OCI-LY7 (cell line): ENCODE measurements at regions not wholly inside any gene's neighbourhood (a gene's known extent, or its start where the extent isn't known, plus 50 kb on each side); places are given as distances from the start of the nearest gene placed in this dataset.

ENCODE experiments used
- BruUV-seq: library from RNA; stranded (reverse); fragments of 400-500 nt; replicated peaks from 2 replicates; lab custom pipeline; 2021; lab: Mats Ljungman, UMichigan
- CTCF ChIA-PET: fragments of 300-600 bp; sonication (Branson Sonifier 250); formaldehyde crosslinking; loops from one replicate; lab custom pipeline; 2022; ENCODE audit warnings: antibody characterized with exemption; ENCODE audit not compliant: unreplicated experiment; lab: Charles Lee
- POLR2A ChIA-PET: fragments of 300-600 bp; sonication (Branson Sonifier 250); formaldehyde crosslinking; loops from one replicate; lab custom pipeline; 2022; ENCODE audit warnings: antibody characterized with exemption; lab: Charles Lee
- DNase-seq: peaks from one replicate; pipeline ENCODE4 v3.0.0-alpha.2; 2015; ENCODE audit warnings: low spot score
- H2AFZ ChIP-seq: fragments of 200-600 bp; sonication (generic), shearing (Covaris generic); 2 replicates; pipeline ENCODE4 v1.6.1; 2014; ENCODE audit warnings: mild to moderate bottlenecking, antibody characterized with exemption, low read length, moderate library complexity
- H3K27ac ChIP-seq: fragments of 200-600 bp; sonication (generic); 2 replicates; pipeline ENCODE4 v1.5.1; 2014; ENCODE audit warnings: mixed run types, low read depth, mild to moderate bottlenecking, moderate library complexity, low read length, inconsistent platforms; ENCODE audit not compliant: poor library complexity, severe bottlenecking
- H3K36me3 ChIP-seq: fragments of 200-600 bp; sonication (generic); 2 replicates; pipeline ENCODE4 v1.6.1; 2014; ENCODE audit warnings: mild to moderate bottlenecking, antibody characterized with exemption, low read length, moderate library complexity, mixed read lengths; ENCODE audit not compliant: insufficient read depth
- H3K4me1 ChIP-seq: fragments of 200-600 bp; sonication (generic); 2 replicates; pipeline ENCODE4 v1.5.1; 2014; ENCODE audit warnings: mild to moderate bottlenecking, low read length; ENCODE audit not compliant: insufficient read depth, poor library complexity, severe bottlenecking
- H3K4me2 ChIP-seq: fragments of 200-600 bp; sonication (generic); 2 replicates; pipeline ENCODE4 v1.6.1; 2014; ENCODE audit warnings: mild to moderate bottlenecking, low read length
- H3K4me3 ChIP-seq: fragments of 200-600 bp; sonication (generic); 2 replicates; pipeline ENCODE4 v1.5.1; 2014; ENCODE audit warnings: mild to moderate bottlenecking, low read depth, low read length; ENCODE audit not compliant: poor library complexity, severe bottlenecking
- H3K79me2 ChIP-seq: fragments of 200-600 bp; sonication (generic); 2 replicates; pipeline ENCODE4 v1.6.1; 2016; ENCODE audit warnings: low read depth, mild to moderate bottlenecking, low read length, moderate library complexity, mixed read lengths; ENCODE audit not compliant: insufficient read depth
- H3K9me2 ChIP-seq: fragments of 200-600 bp; sonication (generic); 2 replicates; pipeline ENCODE4 v1.6.1; 2016; ENCODE audit warnings: mild to moderate bottlenecking, low read length, mixed read lengths; ENCODE audit not compliant: insufficient read depth
- H3K9me3 ChIP-seq: fragments of 200-600 bp; sonication (generic); 2 replicates; pipeline ENCODE4 v1.6.1; 2014; ENCODE audit warnings: mild to moderate bottlenecking, mixed run types, low read length, mixed read lengths
- H4K20me1 ChIP-seq: fragments of 200-600 bp; sonication (generic); 2 replicates; pipeline ENCODE4 v1.6.1; 2014; ENCODE audit warnings: mild to moderate bottlenecking, antibody characterized with exemption, low read length, moderate library complexity, mixed read lengths; ENCODE audit not compliant: insufficient read depth
- CTCF ChIP-seq: fragments of 200-600 bp; sonication (generic); conservative IDR thresholded peaks from 2 replicates; pipeline ENCODE4 v1.5.1; 2014; ENCODE audit warnings: mild to moderate bottlenecking, antibody characterized with exemption, low read length, moderate library complexity, mixed read lengths
- EZH2phosphoT487 ChIP-seq: fragments of 200-600 bp; sonication (generic); IDR thresholded peaks from 2 replicates; pipeline ENCODE4 v1.6.1; 2018; ENCODE audit warnings: low read depth, borderline replicate concordance, mild to moderate bottlenecking, mixed run types, antibody characterized with exemption, low read length, moderate library complexity, mixed read lengths
- intact Hi-C: fragments of 100-400 bp; cut with micrococcal nuclease; formaldehyde crosslinking; loops from one replicate; pipeline ENCODE4 v1.10.0; 2022; ENCODE audit not compliant: unreplicated experiment

- no peaks in the 10 kb centered on the region for H3K9me3 ChIP-seq
- CTCF ChIA-PET, result no interaction called here
- H3K27ac ChIP-seq, result no peak overlapping the region
- intact Hi-C loops, result no loop called here
- H2AFZ ChIP-seq, result no peak overlapping the region
- no peak overlapping the region for H3K4me3 ChIP-seq
- TF ChIP-seq CTCF, result no peak
- no peak for TF ChIP-seq EZH2phosphoT487
- no peaks in the 10 kb centered on the region for H4K20me1 ChIP-seq
- no peaks in the 10 kb centered on the region for H3K9me2 ChIP-seq
- no peaks in the 10 kb centered on the region for H3K36me3 ChIP-seq
- H3K4me1 ChIP-seq, result peaks cover 27% of the 10 kb centered on the region
- no peaks in the 10 kb centered on the region for H3K79me2 ChIP-seq
- no peak for DNase-seq
- POLR2A ChIA-PET, result interaction anchor here (0.5 to 1.5 kb wide), 4 partner anchors 9 to 912 kb away, joined by 3 to 4 read pairs (median 4); no protein-coding TSS in a partner anchor
- H3K4me2 ChIP-seq, result no peak overlapping the region
- BruUV-seq, result no TSS peak
Measured at GRCh38 chr5:56476487-56476856, 243.3 kb upstream of the ANKRD55 start.

- no peak overlapping the region for H3K4me2 ChIP-seq
- CTCF ChIA-PET, result no interaction called here
Measured at GRCh38 chr5:56475689-56476486, 242.8 kb upstream of the ANKRD55 start.

More at GRCh38 chr5:56475689-56476486, 242.8 kb upstream of the ANKRD55 start:
- H2AFZ ChIP-seq, result no peak overlapping the region
- H3K27ac ChIP-seq, result no peak overlapping the region
- BruUV-seq, result no TSS peak
- no peaks in the 10 kb centered on the region for H4K20me1 ChIP-seq
- POLR2A ChIA-PET, result interaction anchor here (0.8 to 1.5 kb wide), 4 partner anchors 9 to 361 kb away, joined by 3 to 4 read pairs (median 4); no protein-coding TSS in a partner anchor
- no peaks in the 10 kb centered on the region for H3K9me3 ChIP-seq
- intact Hi-C loops, result no loop called here
- no peak overlapping the region for H3K4me3 ChIP-seq
- no peaks in the 10 kb centered on the region for H3K9me2 ChIP-seq
- H3K36me3 ChIP-seq, result no peaks in the 10 kb centered on the region
- TF ChIP-seq CTCF (no peak), EZH2phosphoT487 (no peak)
- H3K79me2 ChIP-seq, result no peaks in the 10 kb centered on the region
- DNase-seq, result no peak
- H3K4me1 ChIP-seq, result peaks cover 21% of the 10 kb centered on the region
